ENCODE measurements at regions not wholly inside any gene's neighbourhood (a gene's known extent, or its start where the extent isn't known, plus 50 kb on each side); places are given as distances from the start of the nearest gene placed in this dataset.

DNA sequence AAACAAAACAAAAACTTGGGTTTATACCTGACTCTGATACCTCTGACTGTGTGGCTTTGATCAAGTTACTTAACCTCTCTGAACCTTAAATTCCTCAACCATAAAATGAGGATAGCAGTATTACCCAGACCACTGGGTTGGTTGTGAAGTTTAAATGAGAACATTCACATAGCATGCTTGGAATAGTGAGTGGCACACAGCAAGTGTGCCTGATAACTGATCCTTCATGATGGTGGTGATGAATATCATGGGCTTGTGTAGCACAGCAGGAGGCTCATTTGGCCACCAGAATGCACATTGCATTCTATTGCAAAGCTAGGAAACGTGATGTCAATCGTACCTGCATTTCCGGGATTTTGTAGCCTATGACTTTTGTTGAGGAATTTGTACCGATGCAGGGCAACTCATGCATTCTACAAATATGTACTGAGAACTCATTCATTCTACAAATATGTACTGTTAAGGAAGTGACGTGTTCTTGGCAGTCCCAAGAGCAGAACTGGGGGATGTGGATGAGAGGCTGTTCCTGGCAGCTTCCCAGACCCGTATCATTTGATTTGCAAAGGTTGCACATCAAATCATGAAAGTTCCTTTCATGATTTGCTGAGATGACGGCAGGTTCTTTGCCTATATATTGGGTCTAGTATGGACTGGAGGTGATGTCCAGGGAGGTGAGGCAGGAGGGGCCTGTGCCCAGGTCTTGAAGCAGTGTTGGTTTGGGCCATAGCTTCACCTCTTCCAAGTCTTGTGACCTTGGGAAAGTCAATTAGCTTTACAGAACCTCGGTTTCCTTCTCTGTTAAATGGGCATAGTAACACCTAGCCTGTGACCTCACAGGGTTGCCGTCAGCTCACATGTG, 94.6 kb upstream of the SMNDC1 start (continued):
- TF ChIP-seq, protein P1, sequence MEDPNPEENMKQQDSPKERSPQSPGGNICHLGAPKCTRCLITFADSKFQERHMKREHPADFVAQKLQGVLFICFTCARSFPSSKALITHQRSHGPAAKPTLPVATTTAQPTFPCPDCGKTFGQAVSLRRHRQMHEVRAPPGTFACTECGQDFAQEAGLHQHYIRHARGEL (CRISPR knock-in tag; IDR thresholded peaks at IDR 0.05), result no peak
- TF ChIP-seq, protein P2, sequence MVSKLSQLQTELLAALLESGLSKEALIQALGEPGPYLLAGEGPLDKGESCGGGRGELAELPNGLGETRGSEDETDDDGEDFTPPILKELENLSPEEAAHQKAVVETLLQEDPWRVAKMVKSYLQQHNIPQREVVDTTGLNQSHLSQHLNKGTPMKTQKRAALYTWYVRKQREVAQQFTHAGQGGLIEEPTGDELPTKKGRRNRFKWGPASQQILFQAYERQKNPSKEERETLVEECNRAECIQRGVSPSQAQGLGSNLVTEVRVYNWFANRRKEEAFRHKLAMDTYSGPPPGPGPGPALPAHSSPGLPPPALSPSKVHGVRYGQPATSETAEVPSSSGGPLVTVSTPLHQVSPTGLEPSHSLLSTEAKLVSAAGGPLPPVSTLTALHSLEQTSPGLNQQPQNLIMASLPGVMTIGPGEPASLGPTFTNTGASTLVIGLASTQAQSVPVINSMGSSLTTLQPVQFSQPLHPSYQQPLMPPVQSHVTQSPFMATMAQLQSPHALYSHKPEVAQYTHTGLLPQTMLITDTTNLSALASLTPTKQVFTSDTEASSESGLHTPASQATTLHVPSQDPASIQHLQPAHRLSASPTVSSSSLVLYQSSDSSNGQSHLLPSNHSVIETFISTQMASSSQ (IDR thresholded peaks at IDR 0.05; ENCODE audit: low read depth), result no peak
- TF ChIP-seq, protein P2 (CRISPR knock-in tag; IDR thresholded peaks at IDR 0.05; ENCODE audit: borderline replicate concordance), result no peak
- TF ChIP-seq, protein P3, sequence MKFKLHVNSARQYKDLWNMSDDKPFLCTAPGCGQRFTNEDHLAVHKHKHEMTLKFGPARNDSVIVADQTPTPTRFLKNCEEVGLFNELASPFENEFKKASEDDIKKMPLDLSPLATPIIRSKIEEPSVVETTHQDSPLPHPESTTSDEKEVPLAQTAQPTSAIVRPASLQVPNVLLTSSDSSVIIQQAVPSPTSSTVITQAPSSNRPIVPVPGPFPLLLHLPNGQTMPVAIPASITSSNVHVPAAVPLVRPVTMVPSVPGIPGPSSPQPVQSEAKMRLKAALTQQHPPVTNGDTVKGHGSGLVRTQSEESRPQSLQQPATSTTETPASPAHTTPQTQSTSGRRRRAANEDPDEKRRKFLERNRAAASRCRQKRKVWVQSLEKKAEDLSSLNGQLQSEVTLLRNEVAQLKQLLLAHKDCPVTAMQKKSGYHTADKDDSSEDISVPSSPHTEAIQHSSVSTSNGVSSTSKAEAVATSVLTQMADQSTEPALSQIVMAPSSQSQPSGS (CRISPR knock-in tag; IDR thresholded peaks at IDR 0.05), result no peak
- TF ChIP-seq NKX3-1 (CRISPR knock-in tag; IDR thresholded peaks at IDR 0.05) (no peak), PAWR (CRISPR knock-in tag; IDR thresholded peaks at IDR 0.05; ENCODE audit: borderline replicate concordance) (no peak), NFE2L1 (CRISPR knock-in tag; IDR thresholded peaks at IDR 0.05; ENCODE audit: borderline replicate concordance) (no peak), SAP130 (CRISPR knock-in tag; IDR thresholded peaks at IDR 0.05; ENCODE audit: low read depth) (0 out of 2 replicates have a peak, but pooled peaks have one; percentile 22)
- TF ChIP-seq, protein P4, sequence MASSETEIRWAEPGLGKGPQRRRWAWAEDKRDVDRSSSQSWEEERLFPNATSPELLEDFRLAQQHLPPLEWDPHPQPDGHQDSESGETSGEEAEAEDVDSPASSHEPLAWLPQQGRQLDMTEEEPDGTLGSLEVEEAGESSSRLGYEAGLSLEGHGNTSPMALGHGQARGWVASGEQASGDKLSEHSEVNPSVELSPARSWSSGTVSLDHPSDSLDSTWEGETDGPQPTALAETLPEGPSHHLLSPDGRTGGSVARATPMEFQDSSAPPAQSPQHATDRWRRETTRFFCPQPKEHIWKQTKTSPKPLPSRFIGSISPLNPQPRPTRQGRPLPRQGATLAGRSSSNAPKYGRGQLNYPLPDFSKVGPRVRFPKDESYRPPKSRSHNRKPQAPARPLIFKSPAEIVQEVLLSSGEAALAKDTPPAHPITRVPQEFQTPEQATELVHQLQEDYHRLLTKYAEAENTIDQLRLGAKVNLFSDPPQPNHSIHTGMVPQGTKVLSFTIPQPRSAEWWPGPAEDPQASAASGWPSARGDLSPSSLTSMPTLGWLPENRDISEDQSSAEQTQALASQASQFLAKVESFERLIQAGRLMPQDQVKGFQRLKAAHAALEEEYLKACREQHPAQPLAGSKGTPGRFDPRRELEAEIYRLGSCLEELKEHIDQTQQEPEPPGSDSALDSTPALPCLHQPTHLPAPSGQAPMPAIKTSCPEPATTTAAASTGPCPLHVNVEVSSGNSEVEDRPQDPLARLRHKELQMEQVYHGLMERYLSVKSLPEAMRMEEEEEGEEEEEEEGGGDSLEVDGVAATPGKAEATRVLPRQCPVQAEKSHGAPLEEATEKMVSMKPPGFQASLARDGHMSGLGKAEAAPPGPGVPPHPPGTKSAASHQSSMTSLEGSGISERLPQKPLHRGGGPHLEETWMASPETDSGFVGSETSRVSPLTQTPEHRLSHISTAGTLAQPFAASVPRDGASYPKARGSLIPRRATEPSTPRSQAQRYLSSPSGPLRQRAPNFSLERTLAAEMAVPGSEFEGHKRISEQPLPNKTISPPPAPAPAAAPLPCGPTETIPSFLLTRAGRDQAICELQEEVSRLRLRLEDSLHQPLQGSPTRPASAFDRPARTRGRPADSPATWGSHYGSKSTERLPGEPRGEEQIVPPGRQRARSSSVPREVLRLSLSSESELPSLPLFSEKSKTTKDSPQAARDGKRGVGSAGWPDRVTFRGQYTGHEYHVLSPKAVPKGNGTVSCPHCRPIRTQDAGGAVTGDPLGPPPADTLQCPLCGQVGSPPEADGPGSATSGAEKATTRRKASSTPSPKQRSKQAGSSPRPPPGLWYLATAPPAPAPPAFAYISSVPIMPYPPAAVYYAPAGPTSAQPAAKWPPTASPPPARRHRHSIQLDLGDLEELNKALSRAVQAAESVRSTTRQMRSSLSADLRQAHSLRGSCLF (CRISPR knock-in tag; IDR thresholded peaks at IDR 0.05; ENCODE audit: borderline replicate concordance), result no peak
- TF ChIP-seq, protein P5, sequence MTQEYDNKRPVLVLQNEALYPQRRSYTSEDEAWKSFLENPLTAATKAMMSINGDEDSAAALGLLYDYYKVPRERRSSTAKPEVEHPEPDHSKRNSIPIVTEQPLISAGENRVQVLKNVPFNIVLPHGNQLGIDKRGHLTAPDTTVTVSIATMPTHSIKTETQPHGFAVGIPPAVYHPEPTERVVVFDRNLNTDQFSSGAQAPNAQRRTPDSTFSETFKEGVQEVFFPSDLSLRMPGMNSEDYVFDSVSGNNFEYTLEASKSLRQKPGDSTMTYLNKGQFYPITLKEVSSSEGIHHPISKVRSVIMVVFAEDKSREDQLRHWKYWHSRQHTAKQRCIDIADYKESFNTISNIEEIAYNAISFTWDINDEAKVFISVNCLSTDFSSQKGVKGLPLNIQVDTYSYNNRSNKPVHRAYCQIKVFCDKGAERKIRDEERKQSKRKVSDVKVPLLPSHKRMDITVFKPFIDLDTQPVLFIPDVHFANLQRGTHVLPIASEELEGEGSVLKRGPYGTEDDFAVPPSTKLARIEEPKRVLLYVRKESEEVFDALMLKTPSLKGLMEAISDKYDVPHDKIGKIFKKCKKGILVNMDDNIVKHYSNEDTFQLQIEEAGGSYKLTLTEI (CRISPR knock-in tag; conservative IDR thresholded peaks at IDR 0.05), result no peak
- TF ChIP-seq, protein P6, sequence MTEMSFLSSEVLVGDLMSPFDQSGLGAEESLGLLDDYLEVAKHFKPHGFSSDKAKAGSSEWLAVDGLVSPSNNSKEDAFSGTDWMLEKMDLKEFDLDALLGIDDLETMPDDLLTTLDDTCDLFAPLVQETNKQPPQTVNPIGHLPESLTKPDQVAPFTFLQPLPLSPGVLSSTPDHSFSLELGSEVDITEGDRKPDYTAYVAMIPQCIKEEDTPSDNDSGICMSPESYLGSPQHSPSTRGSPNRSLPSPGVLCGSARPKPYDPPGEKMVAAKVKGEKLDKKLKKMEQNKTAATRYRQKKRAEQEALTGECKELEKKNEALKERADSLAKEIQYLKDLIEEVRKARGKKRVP (CRISPR knock-in tag; IDR thresholded peaks at IDR 0.05), result peak in 1 of 2 experiments; percentile 80; a peak in 2 of 4 replicates
- TF ChIP-seq, protein P7, sequence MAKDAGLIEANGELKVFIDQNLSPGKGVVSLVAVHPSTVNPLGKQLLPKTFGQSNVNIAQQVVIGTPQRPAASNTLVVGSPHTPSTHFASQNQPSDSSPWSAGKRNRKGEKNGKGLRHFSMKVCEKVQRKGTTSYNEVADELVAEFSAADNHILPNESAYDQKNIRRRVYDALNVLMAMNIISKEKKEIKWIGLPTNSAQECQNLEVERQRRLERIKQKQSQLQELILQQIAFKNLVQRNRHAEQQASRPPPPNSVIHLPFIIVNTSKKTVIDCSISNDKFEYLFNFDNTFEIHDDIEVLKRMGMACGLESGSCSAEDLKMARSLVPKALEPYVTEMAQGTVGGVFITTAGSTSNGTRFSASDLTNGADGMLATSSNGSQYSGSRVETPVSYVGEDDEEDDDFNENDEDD (CRISPR knock-in tag; IDR thresholded peaks at IDR 0.05; ENCODE audit: borderline replicate concordance), result no peak

Data from HepG2 (cell line).